IMR-90 (cell line): ENCODE measurements at regions not wholly inside any gene's neighbourhood (a gene's known extent, or its start where the extent isn't known, plus 50 kb on each side); places are given as distances from the start of the nearest gene placed in this dataset.

Experiments
- CEBPB ChIP-seq: IDR thresholded peaks from 2 replicates; pipeline ENCODE4 v1.6.1; 2012; ENCODE audit warnings: low read depth, low read length, improper control_type of control experiment
- MAFK ChIP-seq: IDR thresholded peaks from 2 replicates; pipeline ENCODE4 v1.6.1; 2012; ENCODE audit warnings: low read depth, low read length, improper control_type of control experiment
- MXI1 ChIP-seq: IDR thresholded peaks from 2 replicates; pipeline ENCODE4 v1.6.1; 2012; ENCODE audit warnings: low read depth, mild to moderate bottlenecking, low read length, moderate library complexity, borderline replicate concordance
- POLR2A ChIP-seq: IDR thresholded peaks from 2 replicates; pipeline ENCODE4 v1.6.1; 2012; ENCODE audit warnings: mild to moderate bottlenecking, low read depth, low read length
- RAD21 ChIP-seq: IDR thresholded peaks from 2 replicates; pipeline ENCODE4 v1.6.1; 2012; ENCODE audit warnings: low read length, improper control_type of control experiment
- RCOR1 ChIP-seq: IDR thresholded peaks from 2 replicates; pipeline ENCODE4 v1.6.1; 2012; ENCODE audit warnings: mild to moderate bottlenecking, low read length, improper control_type of control experiment; ENCODE audit not compliant: insufficient replicate concordance
- SMC3 ChIP-seq: fragments of 150-350 bp; IDR thresholded peaks from 2 replicates; pipeline ENCODE4 v1.6.1; 2016; ENCODE audit warnings: low read depth, mild to moderate bottlenecking, antibody characterized with exemption, low read length, moderate library complexity
- TF ChIP-seq, protein P1 (sequence below): conservative IDR thresholded peaks from 2 replicates; pipeline ENCODE4 v1.5.1; 2012; ENCODE audit warnings: mild to moderate bottlenecking, low read depth, low read length, improper control_type of control experiment
- TF ChIP-seq, protein P2 (sequence below): fragments of 150-350 bp; IDR thresholded peaks from 2 replicates; pipeline ENCODE4 v1.6.1; 2016; ENCODE audit warnings: low read depth, mild to moderate bottlenecking, low read length, moderate library complexity, borderline replicate concordance
- TF ChIP-seq, protein P3 (sequence below): fragments of 150-350 bp; IDR thresholded peaks from 2 replicates; pipeline ENCODE4 v1.6.1; 2017; ENCODE audit warnings: mild to moderate bottlenecking, antibody characterized with exemption, low read length, low read depth

DNA sequence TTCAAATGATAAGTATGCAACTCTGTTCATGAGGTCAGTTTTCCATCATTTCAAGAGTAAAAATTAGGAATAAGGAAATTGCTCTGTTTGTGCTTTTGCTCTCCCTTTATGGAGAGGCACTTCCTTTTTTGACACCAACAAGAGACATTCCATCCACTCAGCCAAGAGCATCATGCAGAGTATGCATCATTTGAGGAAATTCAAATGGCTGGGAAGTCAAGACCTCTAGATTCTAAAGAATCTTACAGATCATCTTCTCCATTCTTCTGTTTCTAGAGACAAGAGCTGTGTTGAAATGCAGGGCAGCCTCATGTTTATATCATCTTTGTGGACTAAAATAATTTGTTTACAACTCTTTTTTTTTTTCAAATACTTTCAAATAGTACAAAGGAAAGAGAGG, 669.4 kb downstream of the CDH11 start:
- TF ChIP-seq, protein P1, sequence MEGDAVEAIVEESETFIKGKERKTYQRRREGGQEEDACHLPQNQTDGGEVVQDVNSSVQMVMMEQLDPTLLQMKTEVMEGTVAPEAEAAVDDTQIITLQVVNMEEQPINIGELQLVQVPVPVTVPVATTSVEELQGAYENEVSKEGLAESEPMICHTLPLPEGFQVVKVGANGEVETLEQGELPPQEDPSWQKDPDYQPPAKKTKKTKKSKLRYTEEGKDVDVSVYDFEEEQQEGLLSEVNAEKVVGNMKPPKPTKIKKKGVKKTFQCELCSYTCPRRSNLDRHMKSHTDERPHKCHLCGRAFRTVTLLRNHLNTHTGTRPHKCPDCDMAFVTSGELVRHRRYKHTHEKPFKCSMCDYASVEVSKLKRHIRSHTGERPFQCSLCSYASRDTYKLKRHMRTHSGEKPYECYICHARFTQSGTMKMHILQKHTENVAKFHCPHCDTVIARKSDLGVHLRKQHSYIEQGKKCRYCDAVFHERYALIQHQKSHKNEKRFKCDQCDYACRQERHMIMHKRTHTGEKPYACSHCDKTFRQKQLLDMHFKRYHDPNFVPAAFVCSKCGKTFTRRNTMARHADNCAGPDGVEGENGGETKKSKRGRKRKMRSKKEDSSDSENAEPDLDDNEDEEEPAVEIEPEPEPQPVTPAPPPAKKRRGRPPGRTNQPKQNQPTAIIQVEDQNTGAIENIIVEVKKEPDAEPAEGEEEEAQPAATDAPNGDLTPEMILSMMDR: no peak
- TF ChIP-seq SMC3: no peak
- TF ChIP-seq, protein P2, sequence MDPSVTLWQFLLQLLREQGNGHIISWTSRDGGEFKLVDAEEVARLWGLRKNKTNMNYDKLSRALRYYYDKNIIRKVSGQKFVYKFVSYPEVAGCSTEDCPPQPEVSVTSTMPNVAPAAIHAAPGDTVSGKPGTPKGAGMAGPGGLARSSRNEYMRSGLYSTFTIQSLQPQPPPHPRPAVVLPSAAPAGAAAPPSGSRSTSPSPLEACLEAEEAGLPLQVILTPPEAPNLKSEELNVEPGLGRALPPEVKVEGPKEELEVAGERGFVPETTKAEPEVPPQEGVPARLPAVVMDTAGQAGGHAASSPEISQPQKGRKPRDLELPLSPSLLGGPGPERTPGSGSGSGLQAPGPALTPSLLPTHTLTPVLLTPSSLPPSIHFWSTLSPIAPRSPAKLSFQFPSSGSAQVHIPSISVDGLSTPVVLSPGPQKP: no peak
- no peak for TF ChIP-seq MXI1
- TF ChIP-seq CEBPB: no peak
- TF ChIP-seq, protein P3, sequence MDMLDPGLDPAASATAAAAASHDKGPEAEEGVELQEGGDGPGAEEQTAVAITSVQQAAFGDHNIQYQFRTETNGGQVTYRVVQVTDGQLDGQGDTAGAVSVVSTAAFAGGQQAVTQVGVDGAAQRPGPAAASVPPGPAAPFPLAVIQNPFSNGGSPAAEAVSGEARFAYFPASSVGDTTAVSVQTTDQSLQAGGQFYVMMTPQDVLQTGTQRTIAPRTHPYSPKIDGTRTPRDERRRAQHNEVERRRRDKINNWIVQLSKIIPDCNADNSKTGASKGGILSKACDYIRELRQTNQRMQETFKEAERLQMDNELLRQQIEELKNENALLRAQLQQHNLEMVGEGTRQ: no peak
- no peak for TF ChIP-seq MAFK
- TF ChIP-seq RCOR1: no peak
- no peak for TF ChIP-seq POLR2A
- no peak for TF ChIP-seq RAD21
